B cell (primary cell): ENCODE measurements at regions not wholly inside any gene's neighbourhood (a gene's known extent, or its start where the extent isn't known, plus 50 kb on each side); places are given as distances from the start of the nearest gene placed in this dataset.

Experiments
- ATAC-seq: fragments of 200-7000 bp; cut with Tn5 transposase; one replicate; pipeline ENCODE4 v1.10.0; 2021; ENCODE audit warnings: low read depth, mild to moderate bottlenecking, moderate number of reproducible peaks, moderate library complexity
- CTCF ChIA-PET: fragments of 350-600 bp; sonication (Branson Sonifier 250); formaldehyde crosslinking; loops from one replicate; lab custom pipeline; 2021; ENCODE audit warnings: antibody characterized with exemption, inconsistent platforms; lab: Charles Lee
- POLR2A ChIA-PET: fragments of 350-600 bp; sonication (Branson Sonifier 250); formaldehyde crosslinking; loops from one replicate; lab custom pipeline; 2021; ENCODE audit warnings: antibody characterized with exemption; lab: Charles Lee
- DNase-seq: peaks from one replicate; pipeline ENCODE4 v3.0.0; 2013
- H2AFZ ChIP-seq: 2 replicates; pipeline ENCODE4 v1.6.1; 2012; ENCODE audit warnings: mild to moderate bottlenecking, low read depth, low read length; ENCODE audit not compliant: insufficient read depth, poor library complexity, severe bottlenecking
- H3K27ac ChIP-seq, 2 donors: 1 replicate in 1 of 2; 2 replicates in 1 of 2; pipeline ENCODE4 v1.5.1; 2012 to 2013; ENCODE audit warnings: low read length in 2 of 2, mild to moderate bottlenecking in 2 of 2, moderate library complexity in 1 of 2
- H3K27me3 ChIP-seq, 4 experiments: fragments of 200-600 bp in 1 of 4; sonication (generic) in 1 of 4; replicated peaks in 1 of 4; 1 replicate in 2 of 4; 2 replicates in 2 of 4; pipeline versions ENCODE4 v1.6.1 to v1.7.0; 2013 to 2016; ENCODE audit warnings: low read length in 3 of 4, mild to moderate bottlenecking in 2 of 4, mixed read lengths in 1 of 4, moderate library complexity in 1 of 4; ENCODE audit not compliant: insufficient read depth in 4 of 4, control insufficient read depth in 3 of 4; ENCODE audit errors: control extremely low read depth in 1 of 4
- H3K36me3 ChIP-seq, 2 experiments: replicated peaks in 1 of 2; 1 replicate in 1 of 2; 2 replicates in 1 of 2; pipeline versions ENCODE4 v1.6.1 to v1.7.1; 2013; ENCODE audit warnings: low read length in 1 of 2; ENCODE audit not compliant: insufficient read depth in 2 of 2, control insufficient read depth in 1 of 2; ENCODE audit errors: control extremely low read depth in 1 of 2, extremely low read depth in 1 of 2
- H3K4me1 ChIP-seq, 2 donors: fragments of 200-600 bp in 1 of 2; sonication (generic) in 1 of 2; 1 replicate in 1 of 2; 2 replicates in 1 of 2; pipeline versions ENCODE4 v1.5.1 to v1.6.1; 2013 to 2017; ENCODE audit warnings: low read length in 2 of 2; ENCODE audit not compliant: control insufficient read depth in 2 of 2, insufficient read depth in 2 of 2
- H3K4me2 ChIP-seq: replicated peaks from 2 replicates; pipeline ENCODE3; 2012; ENCODE audit warnings: mild to moderate bottlenecking, low read depth, low read length; ENCODE audit not compliant: poor library complexity, severe bottlenecking
- H3K4me3 ChIP-seq, 5 experiments: fragments of 200-600 bp in 1 of 5; sonication (generic) in 1 of 5; 1 replicate in 3 of 5; 2 replicates in 2 of 5; pipeline versions ENCODE4 v1.5.1 to v1.7.0; 2011 to 2016; ENCODE audit warnings: low read length in 4 of 5, mild to moderate bottlenecking in 4 of 5, low read depth in 2 of 5, control low read depth in 1 of 5, moderate library complexity in 1 of 5; ENCODE audit not compliant: insufficient read depth in 1 of 5; ENCODE audit errors: control extremely low read depth in 1 of 5, extremely low read depth in 1 of 5
- H3K79me2 ChIP-seq: fragments of 200-600 bp; sonication (generic); one replicate; pipeline ENCODE4 v1.6.0; 2016; ENCODE audit warnings: low read length; ENCODE audit not compliant: control insufficient read depth, insufficient read depth
- H3K9ac ChIP-seq: fragments of 200-600 bp; sonication (generic); 2 replicates; pipeline ENCODE4 v1.6.1; 2017; ENCODE audit warnings: mild to moderate bottlenecking, low read length, moderate library complexity
- H3K9me3 ChIP-seq, 3 donors: one replicate each; pipeline versions ENCODE4 v1.6.1 to v1.7.1; 2013; ENCODE audit warnings: low read length in 2 of 3; ENCODE audit not compliant: control insufficient read depth in 2 of 3, insufficient read depth in 1 of 3; ENCODE audit errors: control extremely low read depth in 1 of 3
- H4K20me1 ChIP-seq: 2 replicates; pipeline ENCODE4 v1.6.0; 2012; ENCODE audit warnings: mild to moderate bottlenecking, low read length; ENCODE audit not compliant: insufficient read depth, control insufficient read depth, poor library complexity, severe bottlenecking
- H3K27ac Mint-ChIP-seq: one replicate; pipeline ENCODE4 v1.8.0; 2021; ENCODE audit warnings: mixed read lengths
- H3K27me3 Mint-ChIP-seq: one replicate; pipeline ENCODE4 v1.8.0; 2021; ENCODE audit warnings: mixed read lengths
- H3K4me1 Mint-ChIP-seq: one replicate; pipeline ENCODE4 v1.8.0; 2021; ENCODE audit warnings: mixed read lengths
- H3K4me3 Mint-ChIP-seq: one replicate; pipeline ENCODE4 v1.8.0; 2021; ENCODE audit warnings: mixed read lengths
- H3K9me3 Mint-ChIP-seq: one replicate; pipeline ENCODE4 v1.8.0; 2022; ENCODE audit warnings: mixed read lengths; ENCODE audit not compliant: insufficient read depth
- EZH2 ChIP-seq: IDR thresholded peaks from 2 replicates; pipeline ENCODE4 v1.6.1; 2012; ENCODE audit warnings: borderline replicate concordance, low read depth, mild to moderate bottlenecking, moderate library complexity, low read length; ENCODE audit not compliant: insufficient read depth, poor library complexity, severe bottlenecking
- WGBS: methylation state at CpG from one replicate; pipeline ENCODE4 v1.1.5; 2013; ENCODE audit warnings: missing lambda C conversion rate; ENCODE audit not compliant: insufficient coverage; 5-methylcytosine and 5-hydroxymethylcytosine counted together
- intact Hi-C: fragments of 100-400 bp; cut with micrococcal nuclease; formaldehyde crosslinking; loops from one replicate; pipeline ENCODE4 v1.10.0; 2022
- TF ChIP-seq, protein P1 (sequence below): fragments of 200-600 bp; IDR thresholded peaks from one replicate; pipeline ENCODE4 v1.8.0; 2022; ENCODE audit warnings: antibody characterized with exemption, mild to moderate bottlenecking

DNA sequence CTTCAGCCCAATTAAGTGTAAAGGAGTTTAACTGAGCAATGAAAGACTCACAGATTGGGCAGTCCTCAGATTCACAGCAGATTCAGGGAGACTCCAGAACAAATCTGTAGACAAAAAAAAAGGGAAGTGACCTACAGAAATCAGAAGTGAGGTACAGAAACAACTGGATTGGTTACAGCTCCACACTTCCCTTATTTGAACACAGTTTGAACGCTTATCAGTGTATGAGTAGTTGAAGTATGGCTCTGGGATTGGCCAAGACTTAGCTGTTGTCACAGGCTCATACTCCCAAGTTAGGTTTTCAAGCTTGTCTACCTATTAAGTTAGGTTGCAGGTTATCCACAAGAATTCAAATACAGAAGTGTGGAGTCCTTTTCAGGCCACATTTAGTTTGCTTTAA lies 112.4 kb upstream of the ELOVL6 start:
- H3K36me3 ChIP-seq, result no peaks in the 10 kb centered on the region
- no peaks in the 10 kb centered on the region for H3K9me3 Mint-ChIP-seq
- ChIA-PET CTCF (no interaction called here), POLR2A (no interaction called here)
- H4K20me1 ChIP-seq, result no peaks in the 10 kb centered on the region
- TF ChIP-seq, protein P1, sequence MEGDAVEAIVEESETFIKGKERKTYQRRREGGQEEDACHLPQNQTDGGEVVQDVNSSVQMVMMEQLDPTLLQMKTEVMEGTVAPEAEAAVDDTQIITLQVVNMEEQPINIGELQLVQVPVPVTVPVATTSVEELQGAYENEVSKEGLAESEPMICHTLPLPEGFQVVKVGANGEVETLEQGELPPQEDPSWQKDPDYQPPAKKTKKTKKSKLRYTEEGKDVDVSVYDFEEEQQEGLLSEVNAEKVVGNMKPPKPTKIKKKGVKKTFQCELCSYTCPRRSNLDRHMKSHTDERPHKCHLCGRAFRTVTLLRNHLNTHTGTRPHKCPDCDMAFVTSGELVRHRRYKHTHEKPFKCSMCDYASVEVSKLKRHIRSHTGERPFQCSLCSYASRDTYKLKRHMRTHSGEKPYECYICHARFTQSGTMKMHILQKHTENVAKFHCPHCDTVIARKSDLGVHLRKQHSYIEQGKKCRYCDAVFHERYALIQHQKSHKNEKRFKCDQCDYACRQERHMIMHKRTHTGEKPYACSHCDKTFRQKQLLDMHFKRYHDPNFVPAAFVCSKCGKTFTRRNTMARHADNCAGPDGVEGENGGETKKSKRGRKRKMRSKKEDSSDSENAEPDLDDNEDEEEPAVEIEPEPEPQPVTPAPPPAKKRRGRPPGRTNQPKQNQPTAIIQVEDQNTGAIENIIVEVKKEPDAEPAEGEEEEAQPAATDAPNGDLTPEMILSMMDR, result no peak
- no peak for TF ChIP-seq EZH2
- H3K4me3 Mint-ChIP-seq, result no peak overlapping the region
- H3K9me3 ChIP-seq, result no peaks in the 10 kb centered on the region
- no CpG with 5 or more reads among the region's 1 CpG for WGBS
- no peaks in the 10 kb centered on the region for H3K27me3 ChIP-seq
- no peaks in the 10 kb centered on the region for H3K4me1 ChIP-seq
- ATAC-seq (no peak), DNase-seq (no peak)
- no peak overlapping the region for H3K9ac ChIP-seq
- no peak overlapping the region for H2AFZ ChIP-seq
- H3K27me3 Mint-ChIP-seq, result peaks cover 7% of the 10 kb centered on the region
- no peak overlapping the region for H3K27ac ChIP-seq
- no peak overlapping the region for H3K27ac Mint-ChIP-seq
- no peaks in the 10 kb centered on the region for H3K79me2 ChIP-seq
- H3K4me1 Mint-ChIP-seq, result no peaks in the 10 kb centered on the region
- no peak overlapping the region for H3K4me2 ChIP-seq
- intact Hi-C loops, result no loop called here
- no peak overlapping the region for H3K4me3 ChIP-seq

DNA sequence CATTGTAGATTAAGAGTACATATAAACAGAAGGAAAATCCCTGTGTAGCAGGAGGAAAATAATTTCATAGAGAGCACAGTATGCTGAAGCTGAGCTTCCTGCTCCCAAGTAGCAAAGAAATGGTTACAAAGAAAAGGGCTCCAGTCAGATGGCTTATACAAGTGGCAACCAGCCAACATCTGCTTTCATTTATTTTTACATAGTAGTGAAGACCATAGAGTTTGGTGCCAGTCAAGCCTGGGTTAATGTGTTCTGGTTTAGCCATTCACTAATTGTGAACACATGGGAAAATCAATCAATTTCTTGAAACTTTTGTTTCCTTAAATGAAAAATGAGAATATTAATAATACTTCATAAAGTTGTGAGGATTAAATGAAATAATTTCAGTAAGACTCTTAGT lies 111.3 kb upstream of the ELOVL6 start:
- H3K27ac ChIP-seq, result no peak overlapping the region
- H4K20me1 ChIP-seq, result no peaks in the 10 kb centered on the region
- H2AFZ ChIP-seq, result no peak overlapping the region
- H3K4me2 ChIP-seq, result no peak overlapping the region
- Mint-ChIP-seq H3K27ac (no peak overlapping the region), H3K4me1 (no peaks in the 10 kb centered on the region), H3K9me3 (no peaks in the 10 kb centered on the region), H3K4me3 (no peak overlapping the region), H3K27me3 (peaks cover 7% of the 10 kb centered on the region)
- H3K79me2 ChIP-seq, result no peaks in the 10 kb centered on the region
- POLR2A ChIA-PET, result no interaction called here
- DNase-seq (no peak), ATAC-seq (no peak)
- no peaks in the 10 kb centered on the region for H3K9me3 ChIP-seq
- no peak overlapping the region for H3K4me3 ChIP-seq
- TF ChIP-seq, protein P1, result no peak
- TF ChIP-seq EZH2, result no peak
- intact Hi-C loops, result no loop called here
- H3K9ac ChIP-seq, result no peak overlapping the region
- H3K4me1 ChIP-seq, result no peaks in the 10 kb centered on the region
- H3K27me3 ChIP-seq, result no peaks in the 10 kb centered on the region
- H3K36me3 ChIP-seq, result no peaks in the 10 kb centered on the region
- CTCF ChIA-PET, result no interaction called here
